ENCODE measurements at regions not wholly inside any gene's neighbourhood (a gene's known extent, or its start where the extent isn't known, plus 50 kb on each side); places are given as distances from the start of the nearest gene placed in this dataset.

DNA sequence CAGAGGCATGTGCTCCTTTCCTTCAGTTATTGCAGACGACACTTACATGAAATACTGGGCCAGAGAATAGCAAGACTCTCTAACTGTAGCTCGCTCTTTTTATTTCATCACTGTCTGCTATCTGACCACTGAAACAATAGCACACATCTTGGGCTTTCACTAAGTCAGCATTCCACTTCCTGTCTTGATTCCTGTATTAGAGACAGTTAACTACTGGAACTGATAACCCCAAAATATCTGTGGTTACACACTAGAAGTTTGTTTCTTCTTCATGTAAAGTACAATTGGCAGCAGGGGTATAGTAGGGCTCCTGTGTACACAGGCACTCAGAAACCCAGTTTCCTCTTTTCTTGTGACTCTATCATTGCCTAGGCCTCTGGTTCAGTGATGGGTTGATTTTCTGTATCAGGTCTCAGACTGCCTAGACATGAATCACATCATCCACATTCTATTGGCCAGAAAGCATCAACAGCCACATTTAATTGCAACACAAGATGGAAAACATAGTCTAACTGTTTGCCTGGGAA is 230.2 kb upstream of the CD96 start:
- DNase-seq, result no peak

- no peak for DNase-seq
Measured at GRCh38 chr3:111314181-111314873, 227.7 kb upstream of the CD96 start.

GRCh38 chr3:111314898-111315297 is 227.1 kb upstream of the CD96 start:
- no peak for DNase-seq

DNA sequence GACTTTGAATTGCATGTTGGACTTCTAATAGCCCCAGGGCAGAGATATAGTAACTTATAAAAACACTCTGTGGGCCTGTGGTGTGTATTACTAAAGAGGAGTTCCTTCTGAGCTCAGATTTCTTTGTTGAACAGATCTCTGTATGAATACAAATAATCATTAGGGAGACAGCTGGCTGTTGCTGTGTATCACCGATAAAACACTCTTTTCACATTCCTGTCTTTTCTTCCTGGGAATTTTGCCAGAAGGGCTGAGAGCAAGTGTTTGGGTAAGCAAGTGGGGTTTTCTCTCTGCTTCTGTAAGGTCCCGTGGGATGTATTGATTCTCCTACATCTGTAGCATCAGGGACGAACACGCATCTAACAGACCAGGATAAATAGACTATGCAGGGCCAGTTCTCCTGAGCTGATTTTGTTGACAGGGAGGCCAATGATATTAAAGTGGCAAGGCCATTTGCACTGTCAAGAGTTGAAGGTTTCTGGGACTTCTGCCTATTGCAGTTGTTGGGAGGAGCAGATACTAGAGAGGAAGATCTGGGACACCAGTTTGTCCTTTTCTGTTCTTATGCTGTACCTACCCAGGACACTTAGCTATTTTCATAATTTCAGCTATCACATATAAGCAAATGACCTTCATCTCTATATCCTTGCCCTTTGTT is 225.9 kb upstream of the CD96 start:
- DNase-seq, result peak; percentile 50 to 53

GRCh38 chr3:111318289-111318688 is 223.7 kb upstream of the CD96 start:
- DNase-seq, result no peak

DNA sequence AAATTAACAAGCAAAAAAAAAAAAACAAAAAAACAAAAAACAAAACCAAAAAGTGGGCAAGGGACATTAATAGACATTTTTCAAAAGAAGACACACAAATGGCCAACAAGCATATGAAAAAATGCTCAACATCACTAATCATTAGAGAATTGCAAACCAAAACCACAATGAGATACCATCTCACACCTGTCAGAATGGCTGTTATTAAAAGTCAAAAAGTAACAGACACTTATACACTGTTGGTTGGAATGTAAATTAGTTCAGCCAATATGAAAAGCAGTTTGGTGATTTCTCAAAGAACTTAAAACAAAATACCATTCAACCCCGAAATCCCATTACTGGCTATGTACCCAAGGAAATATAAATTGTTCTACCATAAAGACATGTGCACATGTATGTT is 222.4 kb upstream of the CD96 start:
- DNase-seq, result no peak

DNA sequence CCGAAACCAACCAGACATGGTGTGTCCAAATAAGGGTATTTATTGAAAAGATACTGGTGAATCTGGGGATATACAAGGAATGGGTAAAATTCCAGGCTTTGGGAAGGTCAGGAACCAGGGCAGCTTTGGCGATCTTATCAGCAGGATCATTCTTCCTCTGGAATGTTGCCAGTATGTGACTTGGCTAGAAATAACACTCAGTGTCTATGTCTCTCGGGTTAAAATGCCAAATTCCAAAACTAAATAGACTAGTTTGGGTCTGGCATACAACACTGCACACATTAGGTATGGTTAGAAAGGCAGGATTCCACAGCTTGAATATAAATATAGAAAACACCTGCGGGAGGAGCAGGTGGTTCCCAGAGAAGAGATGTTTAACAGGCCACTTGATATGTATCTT is 220.2 kb upstream of the CD96 start:
- no peak for DNase-seq

DNA sequence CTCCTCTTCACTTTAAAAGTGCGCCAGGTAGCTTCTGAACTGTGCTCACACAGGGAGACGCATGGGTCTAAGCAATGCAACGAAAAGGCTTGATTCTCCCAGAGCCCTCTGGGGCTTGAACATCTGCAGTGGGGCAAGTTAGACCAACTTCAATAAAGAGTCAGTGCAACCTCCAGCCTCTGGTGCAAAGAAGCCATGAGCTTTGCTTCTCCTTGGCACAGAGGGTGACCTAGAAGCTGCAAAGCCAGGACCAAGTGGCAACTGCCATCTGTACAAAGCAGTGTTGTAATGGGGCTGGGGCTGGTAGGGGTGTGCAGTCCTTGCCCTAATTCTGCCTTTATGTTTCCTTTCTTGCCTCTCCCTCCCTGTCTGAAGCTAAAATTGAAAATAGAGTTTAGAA is 219.0 kb upstream of the CD96 start:
- no peak for DNase-seq

- no peak for DNase-seq
Measured at GRCh38 chr3:111324151-111324550, 217.8 kb upstream of the CD96 start.

DNA sequence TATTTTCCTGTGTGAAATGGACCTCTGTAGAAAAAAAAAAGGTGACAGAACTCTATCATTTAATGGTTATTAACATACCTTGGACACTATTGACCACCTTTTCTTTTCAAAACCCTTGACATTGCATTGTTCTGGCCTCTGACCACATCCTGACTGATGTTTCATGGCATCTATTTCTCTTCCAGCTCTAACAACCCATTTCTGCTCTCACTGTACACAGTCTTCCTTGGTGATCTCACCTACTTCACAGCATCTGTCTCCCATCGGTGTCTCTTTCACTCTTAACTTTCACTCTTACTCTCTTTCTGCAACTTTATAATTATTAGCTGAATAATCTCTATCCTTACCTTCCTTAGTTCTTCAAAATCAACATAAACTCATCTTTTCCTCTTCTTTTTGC is 217.4 kb upstream of the CD96 start:
- DNase-seq, result no peak

DNA sequence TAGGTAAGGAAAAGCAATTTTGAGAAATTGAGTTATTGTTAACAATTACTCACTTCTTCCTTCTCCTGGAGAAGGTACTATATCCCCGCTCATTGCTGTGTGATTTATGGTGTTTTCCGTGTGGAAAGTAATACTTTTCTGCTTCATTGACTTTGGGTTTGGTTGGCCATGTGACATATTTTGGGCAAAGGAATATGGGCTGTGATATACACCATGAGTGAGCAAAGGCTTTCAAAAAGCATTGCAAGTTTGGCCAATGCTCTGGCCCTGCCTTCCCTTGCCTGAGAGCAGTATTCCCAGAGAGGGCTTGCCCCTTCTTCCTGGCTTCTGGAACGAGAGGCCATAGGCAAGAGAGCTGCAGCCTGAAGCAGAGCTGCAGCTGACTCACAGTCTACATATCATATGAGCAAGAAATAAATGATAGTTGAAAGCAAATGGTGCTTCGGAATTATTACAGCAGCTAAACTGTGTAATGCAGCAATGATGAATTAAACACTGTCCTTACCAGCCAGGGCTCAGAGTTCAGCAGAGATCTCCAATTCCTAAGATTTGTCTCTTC is 216.8 kb upstream of the CD96 start:
- DNase-seq, result no peak

DNA sequence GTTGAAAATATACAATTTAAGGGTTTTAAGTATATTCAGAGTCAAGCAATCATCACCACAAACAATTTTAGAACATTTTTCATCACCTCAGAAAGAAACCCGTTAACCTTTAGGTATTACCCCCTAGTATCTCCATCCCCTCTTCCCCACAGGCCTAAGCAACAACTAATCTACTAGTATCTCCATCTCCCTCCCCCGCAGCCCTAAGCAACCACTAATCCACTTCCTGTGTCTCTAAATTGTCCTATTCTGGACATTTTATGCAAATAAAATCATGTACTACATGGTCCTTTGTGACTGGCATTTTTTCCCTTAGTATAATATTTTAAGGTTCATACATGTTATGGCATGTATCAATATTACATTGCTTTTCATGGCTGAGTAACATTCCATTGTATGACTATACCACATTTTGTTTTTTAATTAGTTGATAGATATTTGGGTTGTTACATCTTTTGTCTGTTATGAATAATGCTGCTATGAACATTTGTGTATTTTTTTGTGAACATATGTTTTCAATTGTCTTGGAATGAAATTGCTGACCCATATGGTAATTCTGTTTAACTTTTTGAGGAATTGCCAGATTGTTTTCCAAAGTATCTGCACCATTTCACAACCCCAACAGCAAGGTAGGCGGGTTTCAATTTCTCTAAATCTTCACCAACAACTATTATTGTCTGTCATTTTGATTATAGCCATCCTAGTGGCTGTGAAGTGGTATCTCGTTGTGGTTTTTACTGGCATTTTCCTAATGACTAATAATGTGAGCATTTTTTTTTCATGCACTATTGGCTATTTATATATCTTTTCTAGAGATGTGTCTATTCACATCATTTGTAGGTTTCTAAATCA is 215.6 kb upstream of the CD96 start:
- no peak for DNase-seq

DNA sequence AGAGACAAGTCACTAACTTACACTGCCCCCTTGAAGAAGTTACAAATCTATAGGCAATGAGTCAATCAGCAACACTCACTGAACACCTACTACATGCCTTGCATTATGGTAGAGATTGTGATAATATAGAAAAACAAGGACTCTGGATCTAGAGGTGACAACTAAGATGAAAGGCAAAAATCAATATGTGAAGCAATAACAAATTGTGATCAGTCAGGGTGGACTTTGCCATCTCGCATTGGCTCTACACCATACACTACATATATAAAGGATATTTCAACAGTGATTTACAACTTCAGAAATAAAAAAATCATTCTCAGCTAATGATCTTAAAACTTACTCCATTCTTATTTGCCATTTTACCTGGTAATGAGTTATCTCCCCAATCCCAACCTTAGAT is 210.7 kb upstream of the CD96 start:
- no peak for DNase-seq

DNA sequence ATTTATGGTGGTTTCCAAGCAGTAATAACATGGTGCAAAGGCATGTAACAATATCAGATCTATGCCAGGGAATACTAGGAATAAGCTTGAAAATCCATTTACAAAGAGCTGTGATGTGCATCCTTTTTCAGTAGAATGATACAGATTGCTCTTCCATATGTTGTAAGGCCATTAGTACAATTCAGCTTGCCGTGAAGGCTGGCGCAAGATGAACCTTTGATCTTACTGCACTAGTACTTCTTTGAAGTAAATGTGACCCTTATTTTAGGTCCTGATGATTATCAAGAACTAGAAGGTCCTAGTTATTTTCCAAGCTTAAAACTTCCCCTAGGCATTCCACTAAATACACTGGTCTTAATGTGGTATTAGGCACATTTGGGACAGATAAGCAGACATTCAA is 210.1 kb upstream of the CD96 start:
- DNase-seq, result no peak

GRCh38 chr3:111332488-111333080 is 209.4 kb upstream of the CD96 start:
- DNase-seq, result no peak

- DNase-seq, result no peak
Measured at GRCh38 chr3:111333642-111334041, 208.4 kb upstream of the CD96 start.

GRCh38 chr3:111335512-111336303 is 206.3 kb upstream of the CD96 start:
- no peak for DNase-seq

DNA sequence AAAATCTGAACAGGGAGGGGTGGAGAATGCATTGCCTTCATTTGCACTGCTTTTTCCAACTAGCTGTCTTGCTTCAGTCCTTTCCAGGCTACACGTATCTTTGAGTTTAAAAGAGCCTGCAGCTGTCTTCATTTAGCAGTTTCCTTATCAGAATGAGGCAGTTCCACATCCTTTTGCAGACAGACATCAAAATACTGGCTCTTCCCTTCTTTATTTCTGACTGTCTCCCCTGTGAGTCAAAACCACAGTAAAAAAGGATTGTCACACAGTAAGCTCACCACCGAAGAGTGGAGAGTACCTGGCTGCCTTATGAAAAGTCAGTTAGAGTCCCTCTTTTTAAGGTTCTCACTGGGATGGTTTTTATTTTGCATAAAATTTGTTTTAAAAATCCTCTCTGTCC is 205.5 kb upstream of the CD96 start:
- DNase-seq, result no peak

DNA sequence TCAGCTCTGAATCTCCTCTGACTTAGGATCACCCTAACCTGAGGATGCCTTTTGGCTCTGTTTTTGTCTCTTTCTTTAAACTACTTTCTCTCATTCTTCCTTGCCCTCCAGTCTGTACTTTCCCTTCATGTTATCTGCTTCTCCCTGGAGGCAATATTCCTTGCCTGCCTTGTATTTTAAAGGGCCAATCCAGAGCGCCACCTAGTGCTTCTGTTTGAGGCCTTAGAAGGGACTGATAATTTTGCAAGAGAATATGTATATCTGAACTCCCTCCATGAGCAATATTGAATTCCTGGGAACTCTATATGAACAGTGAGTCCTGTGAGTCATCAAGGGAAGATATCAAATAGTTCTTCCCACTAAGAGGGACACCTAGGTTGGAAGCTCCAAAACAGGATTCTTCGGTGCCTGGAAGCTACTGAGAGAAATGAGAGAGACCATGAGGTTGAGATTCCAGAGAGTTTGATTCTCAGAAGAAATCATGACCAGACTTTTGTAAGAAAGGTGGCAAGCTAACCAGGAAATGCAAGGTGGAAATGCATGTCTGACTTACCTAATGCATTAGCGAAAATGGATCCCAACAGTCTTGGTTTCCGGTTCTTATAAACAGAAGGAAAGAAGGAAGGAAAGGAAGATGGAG is 203.8 kb upstream of the CD96 start:
- DNase-seq, result peak in 1 of 2 donors; percentile 57

DNA sequence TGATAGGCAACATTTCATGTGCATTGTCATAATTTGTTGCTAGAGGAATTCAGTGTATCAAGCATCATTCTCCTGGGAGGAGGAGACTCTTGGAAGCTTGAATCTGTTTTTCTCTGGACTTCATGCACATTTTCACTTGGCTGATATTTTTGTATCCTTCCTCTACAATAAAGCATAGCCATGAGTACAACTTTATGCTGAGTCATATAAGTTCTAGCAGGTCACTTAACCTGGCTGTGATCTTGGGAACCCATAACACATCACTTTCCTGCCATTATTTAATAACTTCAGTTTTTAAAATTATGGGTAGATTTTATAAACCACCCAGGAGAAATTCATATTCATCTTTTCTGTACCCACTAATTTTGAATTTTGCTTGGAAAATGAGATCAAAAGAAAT is 203.0 kb upstream of the CD96 start:
- DNase-seq, result no peak

GRCh38 chr3:111351334-111351733 is 190.7 kb upstream of the CD96 start:
- DNase-seq, result no peak

Measured in right lung (tissue), 2 donors.